ENCODE measurements at regions not wholly inside any gene's neighbourhood (a gene's known extent, or its start where the extent isn't known, plus 50 kb on each side); places are given as distances from the start of the nearest gene placed in this dataset.

DNA sequence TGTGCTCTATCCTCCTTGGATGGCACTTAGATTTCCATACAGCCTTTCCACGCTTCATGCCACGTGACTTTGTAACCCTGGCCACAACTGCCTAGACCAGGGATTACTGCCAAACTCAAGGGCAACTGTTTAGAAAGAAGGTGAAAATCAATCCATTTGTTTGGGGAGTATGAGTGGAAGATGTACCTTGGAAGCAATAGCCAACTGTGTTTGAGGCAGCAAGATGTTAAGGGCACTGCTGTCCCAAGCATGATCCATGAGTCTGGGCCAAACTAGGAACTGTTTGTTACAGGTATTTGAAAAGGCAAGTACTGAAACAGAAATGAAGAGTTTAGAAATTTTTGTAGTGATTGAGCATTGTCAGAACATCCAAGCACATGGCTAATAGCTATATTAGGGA is 138.9 kb downstream of the CDC42EP3 start:
- no peak for DNase-seq (ENCODE audit: extremely low spot score, insufficient read length, low read depth)
- FAIRE-seq, result no peak

GRCh38 chr2:37537316-37537715 is 134.1 kb downstream of the CDC42EP3 start:
- FAIRE-seq (no peak), DNase-seq (ENCODE audit: extremely low spot score, insufficient read length, low read depth) (no peak)

DNA sequence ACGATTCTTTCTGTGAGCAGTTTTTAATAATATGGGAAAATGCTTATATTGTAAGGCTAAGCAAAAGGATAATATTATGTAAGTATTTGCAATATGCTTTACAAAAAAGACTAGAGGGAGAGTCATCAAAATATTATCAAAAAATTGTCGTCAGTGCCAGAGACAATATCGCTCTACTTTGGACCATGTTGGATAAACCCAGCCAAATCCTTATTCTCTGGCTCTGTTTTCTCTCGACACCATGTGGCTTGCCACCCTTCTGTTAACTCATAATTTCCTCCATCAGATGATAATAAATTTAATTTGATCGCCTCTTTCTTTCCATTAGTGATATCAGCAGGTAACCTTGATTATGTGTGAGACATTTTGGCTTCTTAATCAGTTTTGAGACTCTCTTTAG is 129.9 kb downstream of the CDC42EP3 start:
- FAIRE-seq, result no peak
- no peak for DNase-seq (ENCODE audit: extremely low spot score, insufficient read length, low read depth)

DNA sequence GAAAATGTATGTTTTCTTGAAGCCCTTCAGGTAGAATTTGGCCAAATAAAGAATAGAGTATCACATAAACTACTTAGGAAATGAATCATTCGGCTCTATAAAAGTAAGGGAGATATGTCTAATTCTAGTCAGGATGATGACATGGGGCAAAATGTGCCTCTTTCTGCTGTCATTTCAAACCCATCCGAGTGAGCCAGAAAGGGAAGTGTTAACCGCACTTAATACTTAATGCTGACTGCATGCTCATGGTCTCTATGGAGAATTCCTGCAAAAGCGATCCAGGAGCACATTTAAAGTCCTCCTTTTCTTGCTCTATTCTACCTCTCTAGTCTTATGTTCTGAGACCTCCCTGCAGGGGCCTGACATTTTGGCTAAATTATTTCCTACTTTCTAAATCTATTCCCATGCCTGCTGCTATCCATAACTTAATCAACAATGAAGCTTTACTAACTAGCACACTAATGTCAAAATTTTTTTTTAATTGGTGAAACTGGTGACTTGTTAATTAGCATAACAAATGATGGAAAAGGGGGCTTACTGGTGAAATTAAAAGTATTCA is 127.4 kb downstream of the CDC42EP3 start:
- DNase-seq (ENCODE audit: extremely low spot score, insufficient read length, low read depth), result no peak
- FAIRE-seq, result peak; percentile 91

DNA sequence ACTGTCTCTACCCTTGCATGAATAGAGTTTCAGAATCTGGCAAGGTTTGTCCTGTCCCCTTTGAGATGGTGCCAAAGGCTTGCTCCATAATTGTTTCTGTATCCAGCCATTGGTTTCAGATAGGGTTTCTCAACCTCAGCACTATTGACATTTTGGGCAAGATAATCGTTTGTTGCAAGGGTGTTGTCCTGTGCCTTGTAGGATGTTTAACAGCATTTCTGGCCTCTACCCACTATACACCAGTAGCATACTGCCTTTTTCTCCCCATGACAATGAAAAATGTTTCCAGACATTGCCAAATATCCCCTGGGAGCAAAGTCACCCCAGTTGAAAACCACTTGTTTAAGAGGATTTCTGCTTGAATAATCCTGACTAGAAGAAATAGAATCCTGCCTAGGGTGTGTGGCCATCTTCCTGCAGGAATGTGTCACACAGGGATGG is 126.8 kb downstream of the CDC42EP3 start:
- DNase-seq (ENCODE audit: extremely low spot score, insufficient read length, low read depth), result no peak

DNA sequence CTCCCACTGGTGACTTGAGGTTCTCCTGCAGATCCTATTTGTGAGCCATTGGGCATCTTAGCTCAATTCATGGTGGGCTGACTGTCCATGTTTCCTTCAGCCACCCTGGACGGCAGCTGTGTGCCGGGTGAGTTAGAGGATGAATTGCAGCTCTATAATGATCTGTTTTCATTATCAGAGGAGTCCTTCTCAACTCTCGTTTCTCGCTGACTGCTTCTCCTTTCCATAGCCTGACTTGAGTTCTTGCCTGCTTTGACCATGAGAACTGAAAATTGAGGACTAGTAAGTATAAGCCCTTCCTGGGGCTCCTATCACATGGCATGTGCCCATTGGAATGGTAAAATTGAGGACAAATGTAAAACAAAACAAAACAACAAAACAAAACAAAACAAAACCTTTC is 121.8 kb downstream of the CDC42EP3 start:
- DNase-seq (ENCODE audit: extremely low spot score, insufficient read length, low read depth), result no peak
- no peak for FAIRE-seq

More for the DNA sequence above, 126.8 kb downstream of the CDC42EP3 start:
- peak; percentile 73 for FAIRE-seq

GRCh38 chr2:37550190-37550589 is 121.3 kb downstream of the CDC42EP3 start:
- FAIRE-seq (peak; percentile 83), DNase-seq (ENCODE audit: extremely low spot score, insufficient read length, low read depth) (no peak)

DNA sequence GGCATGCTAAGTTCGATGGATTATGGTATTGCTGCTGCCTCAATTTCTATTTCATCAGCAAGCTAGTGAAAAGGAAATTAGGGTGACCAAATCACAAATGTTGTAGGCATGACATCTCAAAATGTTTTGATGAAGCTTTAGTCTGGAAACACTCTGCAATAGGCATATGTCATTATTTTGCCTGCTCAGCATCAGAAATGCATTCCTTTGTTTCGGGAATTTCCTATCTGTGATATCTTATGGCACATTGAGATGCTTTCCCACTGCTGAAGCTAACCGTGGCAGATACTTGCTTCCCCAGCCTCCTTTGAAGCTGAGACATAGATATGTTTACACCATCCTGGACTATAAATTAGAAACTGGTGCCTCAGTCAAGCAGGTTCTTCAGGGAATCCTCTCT is 119.7 kb downstream of the CDC42EP3 start:
- DNase-seq (ENCODE audit: extremely low spot score, insufficient read length, low read depth) (no peak), FAIRE-seq (no peak)

DNA sequence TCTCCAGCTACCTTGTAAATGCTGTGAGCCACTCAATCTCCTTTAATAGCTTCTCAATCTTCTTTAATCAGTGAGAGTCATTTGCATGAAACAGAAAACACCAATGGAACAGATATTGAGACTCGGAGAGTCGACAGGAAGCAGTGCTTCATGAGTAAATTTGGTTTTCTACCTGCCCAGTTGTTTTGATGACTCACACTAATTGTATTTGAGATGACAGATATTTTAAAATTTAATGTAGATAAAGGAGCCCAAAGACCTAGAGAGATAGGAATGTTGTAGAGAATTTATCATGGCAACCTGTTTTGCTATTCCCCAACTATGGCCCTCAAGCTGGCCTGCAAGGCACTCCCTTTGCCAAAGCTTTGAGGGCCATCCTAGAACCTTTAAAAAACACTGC is 119.1 kb downstream of the CDC42EP3 start:
- FAIRE-seq (no peak), DNase-seq (ENCODE audit: extremely low spot score, insufficient read length, low read depth) (no peak)

DNA sequence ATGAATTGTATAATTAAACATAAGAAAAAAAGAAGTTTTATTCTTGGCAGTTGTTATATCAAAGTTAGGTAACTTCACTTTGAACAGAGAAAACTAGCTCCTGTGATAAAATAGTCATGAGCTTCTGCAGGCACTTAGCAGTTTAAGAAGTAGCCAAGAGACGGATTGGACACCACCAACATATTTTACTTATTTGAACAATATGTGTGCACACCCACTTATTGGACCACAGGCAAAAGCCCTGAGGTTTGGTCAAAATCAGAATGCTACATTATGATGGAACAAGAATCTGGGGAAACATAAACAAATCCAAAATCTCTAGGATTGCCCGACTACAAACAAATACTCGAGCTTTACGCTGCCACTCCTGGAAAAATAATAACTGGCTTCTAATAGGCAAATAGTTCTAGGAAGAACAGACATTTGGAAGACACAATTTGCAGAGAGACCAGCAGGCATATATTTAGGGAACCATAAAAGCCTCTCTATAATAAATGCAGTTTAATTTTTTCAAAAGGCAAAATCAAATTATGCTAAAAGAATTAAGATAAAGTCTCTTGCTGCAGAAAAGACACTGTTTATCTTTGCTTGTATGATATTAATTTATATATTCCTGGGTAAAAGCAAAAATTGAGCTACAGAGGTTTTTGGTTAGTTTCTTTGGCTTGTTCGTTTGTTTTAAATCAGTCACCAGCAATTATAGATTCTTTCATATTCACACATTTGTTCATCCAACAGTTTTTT is 117.9 kb downstream of the CDC42EP3 start:
- DNase-seq (ENCODE audit: extremely low spot score, insufficient read length, low read depth), result no peak
- no peak for FAIRE-seq

- FAIRE-seq (no peak), DNase-seq (ENCODE audit: extremely low spot score, insufficient read length, low read depth) (no peak)
Observed at GRCh38 chr2:37554155-37554510, 117.3 kb downstream of the CDC42EP3 start.

DNA sequence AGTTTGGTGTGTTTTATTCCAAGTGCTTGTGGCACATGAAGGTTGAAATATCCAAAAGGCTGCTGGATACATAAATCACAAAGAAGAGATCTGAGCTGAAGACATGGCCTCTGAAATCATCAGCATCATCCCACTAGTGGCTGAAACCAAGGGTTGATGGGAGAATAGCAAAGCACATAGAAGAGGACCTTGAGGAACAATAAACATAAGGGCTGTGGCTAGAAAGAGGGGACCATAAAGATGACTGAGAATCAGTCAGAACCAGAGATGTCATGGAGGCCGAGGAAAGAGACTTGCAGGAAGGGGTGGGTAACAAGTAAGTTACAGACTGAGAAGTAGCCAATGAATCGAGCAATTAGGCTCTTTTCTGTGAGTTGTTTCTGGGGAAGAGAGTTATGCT is 116.8 kb downstream of the CDC42EP3 start:
- no peak for FAIRE-seq

DNA sequence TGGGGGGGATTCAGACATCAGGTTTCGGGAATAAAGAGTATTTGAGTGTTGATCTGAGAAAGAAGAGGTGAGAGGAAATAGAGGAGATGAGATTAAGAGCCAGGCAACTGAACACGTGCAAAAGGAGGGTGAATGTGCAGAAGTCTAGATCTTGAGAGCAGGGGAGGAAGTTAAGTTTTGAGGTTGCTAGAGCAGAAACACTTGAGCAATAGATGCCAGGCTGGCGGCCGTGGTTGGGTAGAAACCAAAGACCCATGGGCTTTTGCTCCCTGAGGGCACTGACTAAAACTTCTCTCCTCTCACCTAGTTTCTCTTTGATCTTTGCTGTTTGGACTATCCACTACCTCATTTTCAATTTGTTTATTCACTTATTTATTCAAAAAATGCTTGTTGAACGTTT is 116.0 kb downstream of the CDC42EP3 start:
- DNase-seq (ENCODE audit: extremely low spot score, insufficient read length, low read depth) (no peak), FAIRE-seq (peak; percentile 78)

More for the DNA sequence above, 116.8 kb downstream of the CDC42EP3 start:
- no peak for DNase-seq (ENCODE audit: extremely low spot score, insufficient read length, low read depth)

GRCh38 chr2:37556256-37556655 is 115.2 kb downstream of the CDC42EP3 start:
- DNase-seq (ENCODE audit: extremely low spot score, insufficient read length, low read depth), result no peak

DNA sequence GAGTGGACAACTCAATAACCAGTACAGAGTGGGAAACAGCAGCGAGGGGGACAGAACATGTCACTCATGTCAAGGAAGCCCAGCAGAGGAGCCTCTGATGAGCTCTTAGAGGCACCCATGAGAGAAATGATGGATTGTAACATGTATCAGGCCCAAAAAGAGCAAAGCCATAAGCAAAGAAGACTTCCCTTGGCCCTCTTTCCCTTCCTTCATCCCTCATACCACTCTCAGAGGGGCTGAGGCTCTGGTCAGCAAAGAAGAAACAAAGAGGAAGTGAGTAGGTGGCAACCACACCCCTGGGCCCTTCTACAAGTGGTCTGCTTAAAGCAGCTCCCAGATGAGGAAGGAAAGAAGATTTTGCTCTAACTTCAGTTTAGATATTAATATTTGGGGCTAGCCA is 112.8 kb downstream of the CDC42EP3 start:
- DNase-seq (ENCODE audit: extremely low spot score, insufficient read length, low read depth), result no peak
- FAIRE-seq, result peak; percentile 90

More at GRCh38 chr2:37556256-37556655, 115.2 kb downstream of the CDC42EP3 start:
- peak; percentile 42 for FAIRE-seq

GRCh38 chr2:37560241-37560848 is 111.1 kb downstream of the CDC42EP3 start:
- no peak for FAIRE-seq
- no peak for DNase-seq (ENCODE audit: extremely low spot score, insufficient read length, low read depth)

GRCh38 chr2:37560863-37561614 is 110.4 kb downstream of the CDC42EP3 start:
- no peak for DNase-seq (ENCODE audit: extremely low spot score, insufficient read length, low read depth)
- FAIRE-seq, result no peak

- no peak for DNase-seq (ENCODE audit: extremely low spot score, insufficient read length, low read depth)
Observed at GRCh38 chr2:37561615-37562569, 109.5 kb downstream of the CDC42EP3 start.

DNA sequence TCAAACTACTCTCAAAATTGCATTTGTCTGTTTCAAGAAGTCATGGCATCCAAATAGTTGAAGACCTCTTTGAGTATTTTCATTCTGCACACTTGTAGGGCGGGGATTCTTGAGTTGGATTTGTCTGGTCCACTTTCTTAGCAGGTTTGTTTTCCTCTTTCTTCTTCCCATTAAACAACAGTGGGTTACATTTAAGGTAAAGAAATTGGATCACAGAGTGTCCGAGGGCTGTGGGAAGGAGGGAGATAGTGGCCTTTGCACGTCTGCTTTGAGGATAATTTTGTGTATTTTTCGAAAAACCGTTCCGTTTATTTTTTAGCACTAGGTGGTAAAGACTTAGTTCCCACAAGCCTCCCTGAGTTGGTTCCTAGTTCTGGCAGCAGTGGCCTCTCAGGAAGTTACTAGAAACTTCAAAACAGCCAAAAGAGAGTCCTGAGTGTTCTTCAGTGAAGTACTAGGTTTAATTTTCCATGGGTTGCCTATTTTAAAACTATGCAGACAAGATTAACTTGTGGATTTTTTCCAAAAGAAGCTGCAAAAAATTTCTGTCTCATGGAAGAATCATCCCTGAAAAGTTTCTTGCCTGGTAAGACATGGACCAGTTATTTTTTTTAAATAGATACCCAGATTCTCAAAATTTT is 107.9 kb downstream of the CDC42EP3 start:
- FAIRE-seq (no peak), DNase-seq (ENCODE audit: extremely low spot score, insufficient read length, low read depth) (no peak)

More at GRCh38 chr2:37561615-37562569, 109.5 kb downstream of the CDC42EP3 start:
- FAIRE-seq, result peak; percentile 79

Data from GM18507 (cell line).